Natural killer cell (primary cell): ENCODE measurements at regions not wholly inside any gene's neighbourhood (a gene's known extent, or its start where the extent isn't known, plus 50 kb on each side); places are given as distances from the start of the nearest gene placed in this dataset.

Experiments
- ATAC-seq, 3 donors: fragments of 150-1000 bp in 2 of 3; fragments of 200-7000 bp in 1 of 3; cut with Tn5 transposase; 1 replicate in 1 of 3; 2 replicates in 2 of 3; pipeline ENCODE4 v1.10.0; 2021; ENCODE audit warnings: mild to moderate bottlenecking in 2 of 3, moderate library complexity in 2 of 3
- DNase-seq, 2 donors: peaks; one replicate each; pipeline versions ENCODE4 v3.0.0 to v3.0.0-alpha.2; 2013 to 2021; ENCODE audit warnings: mixed read lengths in 1 of 2
- H3K27ac ChIP-seq: one replicate; pipeline ENCODE4 v1.5.1; 2013; ENCODE audit warnings: mild to moderate bottlenecking, low read length
- H3K27me3 ChIP-seq: one replicate; pipeline ENCODE4 v1.6.1; 2013; ENCODE audit warnings: low read length; ENCODE audit not compliant: control insufficient read depth, insufficient read depth
- H3K36me3 ChIP-seq: one replicate; pipeline ENCODE4 v1.6.1; 2013; ENCODE audit warnings: low read length; ENCODE audit not compliant: control insufficient read depth, insufficient read depth
- H3K4me1 ChIP-seq: one replicate; pipeline ENCODE4 v1.6.1; 2013; ENCODE audit warnings: low read length; ENCODE audit not compliant: control insufficient read depth, insufficient read depth
- H3K4me3 ChIP-seq: one replicate; pipeline ENCODE4 v1.5.1; 2013; ENCODE audit warnings: low read length
- H3K9me3 ChIP-seq: one replicate; pipeline ENCODE4 v1.6.1; 2013; ENCODE audit warnings: low read length; ENCODE audit not compliant: control insufficient read depth, insufficient read depth
- H3K27ac Mint-ChIP-seq, 2 donors: one replicate each; pipeline ENCODE4 v1.8.0; 2022; ENCODE audit warnings: mild to moderate bottlenecking in 2 of 2, mixed read lengths in 2 of 2, moderate library complexity in 1 of 2
- H3K27me3 Mint-ChIP-seq, 2 donors: one replicate each; pipeline ENCODE4 v1.8.0; 2022; ENCODE audit warnings: low read depth in 2 of 2, mixed read lengths in 2 of 2
- H3K36me3 Mint-ChIP-seq: one replicate; pipeline ENCODE4 v1.8.0; 2022; ENCODE audit warnings: mixed read lengths
- H3K4me1 Mint-ChIP-seq, 2 donors: one replicate each; pipeline ENCODE4 v1.8.0; 2022; ENCODE audit warnings: mixed read lengths in 2 of 2
- H3K4me3 Mint-ChIP-seq: one replicate; pipeline ENCODE4 v1.8.0; 2022; ENCODE audit warnings: mild to moderate bottlenecking, moderate library complexity, mixed read lengths
- H3K9me3 Mint-ChIP-seq, 2 donors: one replicate each; pipeline ENCODE4 v1.8.0; 2022; ENCODE audit warnings: mixed read lengths in 2 of 2
- CTCF ChIP-seq: fragments of 200-600 bp; IDR thresholded peaks from one replicate; pipeline ENCODE4 v1.8.0; 2022; ENCODE audit warnings: antibody characterized with exemption
- WGBS: methylation state at CpG from one replicate; pipeline ENCODE4 v1.1.7; 2013; ENCODE audit warnings: missing lambda C conversion rate; ENCODE audit not compliant: insufficient coverage; 5-methylcytosine and 5-hydroxymethylcytosine counted together
- intact Hi-C: fragments of 100-400 bp; cut with micrococcal nuclease; formaldehyde crosslinking; loops from one replicate; pipeline ENCODE4 v1.14.2; 2022

- WGBS = 83% methylated on average over 1 of the region's 1 CpG
- H3K27ac Mint-ChIP-seq = no peak overlapping the region
These were observed 260.2 kb upstream of the IRAK1BP1 start for GRCh38 chr6:78607189-78607588.

GRCh38 chr6:78611102-78611620, 256.2 kb upstream of the IRAK1BP1 start:
- Mint-ChIP-seq H3K36me3 (no peaks in the 10 kb centered on the region), H3K9me3 (peaks cover 3 to 8% of the 10 kb centered on the region in 2 donors), H3K4me3 (no peak overlapping the region), H3K27ac (no peak overlapping the region), H3K4me1 (no peaks in the 10 kb centered on the region), H3K27me3 (no peaks in the 10 kb centered on the region)
- no peak for DNase-seq
- Histone ChIP-seq H3K4me1 (no peaks in the 10 kb centered on the region), H3K4me3 (no peak overlapping the region), H3K27me3 (no peaks in the 10 kb centered on the region), H3K27ac (no peak overlapping the region), H3K9me3 (no peaks in the 10 kb centered on the region), H3K36me3 (no peaks in the 10 kb centered on the region)
- WGBS = 90% methylated on average over 4 of the region's 7 CpGs
- intact Hi-C loops = no loop called here
- no peak for ATAC-seq
- no peak for TF ChIP-seq CTCF

More at GRCh38 chr6:78607189-78607588, 260.2 kb upstream of the IRAK1BP1 start:
- Mint-ChIP-seq H3K4me1 (no peaks in the 10 kb centered on the region), H3K4me3 (no peak overlapping the region), H3K9me3 (peaks cover 3 to 5% of the 10 kb centered on the region in 2 donors), H3K27me3 (no peaks in the 10 kb centered on the region), H3K36me3 (no peaks in the 10 kb centered on the region)
- Histone ChIP-seq H3K36me3 (no peaks in the 10 kb centered on the region), H3K9me3 (no peaks in the 10 kb centered on the region), H3K4me1 (no peaks in the 10 kb centered on the region), H3K4me3 (no peak overlapping the region), H3K27ac (no peak overlapping the region), H3K27me3 (no peaks in the 10 kb centered on the region)
- ATAC-seq (no peak), DNase-seq (no peak)
- no peak for TF ChIP-seq CTCF
- intact Hi-C loops = no loop called here

- no peak overlapping the region for H3K27ac ChIP-seq
These were observed 255.4 kb upstream of the IRAK1BP1 start for GRCh38 chr6:78611886-78612480.

More at GRCh38 chr6:78611886-78612480, 255.4 kb upstream of the IRAK1BP1 start:
- Mint-ChIP-seq H3K4me1 (no peaks in the 10 kb centered on the region), H3K36me3 (no peaks in the 10 kb centered on the region), H3K9me3 (peaks cover 3 to 8% of the 10 kb centered on the region in 2 donors), H3K4me3 (no peak overlapping the region), H3K27ac (no peak overlapping the region), H3K27me3 (no peaks in the 10 kb centered on the region)
- no peaks in the 10 kb centered on the region for H3K4me1 ChIP-seq
- no peak overlapping the region for H3K4me3 ChIP-seq
- no peaks in the 10 kb centered on the region for H3K36me3 ChIP-seq
- TF ChIP-seq CTCF = no peak
- intact Hi-C loops = no loop called here
- no peak for DNase-seq
- no peaks in the 10 kb centered on the region for H3K9me3 ChIP-seq
- H3K27me3 ChIP-seq = no peaks in the 10 kb centered on the region
- 60% methylated on average over 2 of the region's 4 CpGs for WGBS
- no peak for ATAC-seq
